ENCODE measurements at regions not wholly inside any gene's neighbourhood (a gene's known extent, or its start where the extent isn't known, plus 50 kb on each side); places are given as distances from the start of the nearest gene placed in this dataset.

GRCh38 chr14:96931751-96932150 lies 134.6 kb downstream of the VRK1 start:
- no peak for FAIRE-seq
- no peak for TF ChIP-seq POLR2A (IDR thresholded peaks at IDR 0.05; ENCODE audit: low read depth, low read length)

GRCh38 chr14:96934638-96935330 lies 137.6 kb downstream of the VRK1 start:
- DNase-seq (ENCODE audit: insufficient read length, low spot score) (no peak), FAIRE-seq (no peak)
- no peak for TF ChIP-seq POLR2A (IDR thresholded peaks at IDR 0.05; ENCODE audit: low read depth, low read length)

More at GRCh38 chr14:96931751-96932150, 134.6 kb downstream of the VRK1 start:
- DNase-seq (ENCODE audit: insufficient read length, low spot score): no peak

DNA sequence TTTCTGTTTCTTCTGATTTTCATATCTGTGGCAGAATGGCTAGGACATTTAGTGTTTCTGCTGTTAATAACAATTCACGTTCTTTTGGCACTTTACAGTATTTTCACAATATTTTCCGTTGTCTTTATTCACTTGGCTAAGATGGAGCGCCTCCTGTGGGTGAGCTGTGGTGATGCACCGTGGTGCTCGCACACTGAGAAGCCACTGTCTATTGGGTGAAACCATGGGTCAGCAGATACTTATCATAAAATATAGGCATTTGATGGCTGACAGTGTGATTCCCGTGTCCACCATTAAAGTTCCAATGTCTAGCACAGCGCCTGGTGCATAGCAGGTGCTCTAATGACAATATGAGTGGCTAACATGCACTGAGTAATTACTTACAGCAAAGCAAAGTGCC lies 141.8 kb downstream of the VRK1 start:
- no peak for TF ChIP-seq POLR2A (IDR thresholded peaks at IDR 0.05; ENCODE audit: low read depth, low read length)
- FAIRE-seq (no peak), DNase-seq (ENCODE audit: insufficient read length, low spot score) (no peak)

GRCh38 chr14:96940009-96940408 lies 142.8 kb downstream of the VRK1 start:
- FAIRE-seq: no peak
- no peak for TF ChIP-seq POLR2A (IDR thresholded peaks at IDR 0.05; ENCODE audit: low read depth, low read length)
- peak; percentile 19 for DNase-seq (ENCODE audit: insufficient read length, low spot score)

DNA sequence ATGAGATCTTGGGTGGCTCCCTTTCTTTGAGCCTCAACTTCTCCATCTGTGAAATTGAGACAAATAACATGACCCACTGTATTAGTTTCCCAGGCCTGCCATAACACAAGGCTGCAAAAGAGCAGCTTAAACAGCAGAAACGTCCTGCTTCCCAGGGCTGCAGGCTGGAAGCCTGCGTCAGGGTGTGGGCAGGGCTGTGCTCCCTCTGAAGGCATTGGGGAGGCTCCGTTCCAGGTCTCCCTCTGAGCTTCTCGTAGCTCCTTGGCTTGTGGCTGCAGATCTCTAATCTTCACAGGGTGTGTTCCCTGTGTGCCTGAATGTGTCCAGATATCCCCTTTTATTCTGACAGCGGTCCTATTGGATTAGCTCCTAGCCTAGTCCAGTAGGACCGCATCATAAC lies 147.1 kb downstream of the VRK1 start:
- DNase-seq (ENCODE audit: insufficient read length, low spot score) (no peak), FAIRE-seq (no peak)
- TF ChIP-seq POLR2A (IDR thresholded peaks at IDR 0.05; ENCODE audit: low read depth, low read length): no peak

DNA sequence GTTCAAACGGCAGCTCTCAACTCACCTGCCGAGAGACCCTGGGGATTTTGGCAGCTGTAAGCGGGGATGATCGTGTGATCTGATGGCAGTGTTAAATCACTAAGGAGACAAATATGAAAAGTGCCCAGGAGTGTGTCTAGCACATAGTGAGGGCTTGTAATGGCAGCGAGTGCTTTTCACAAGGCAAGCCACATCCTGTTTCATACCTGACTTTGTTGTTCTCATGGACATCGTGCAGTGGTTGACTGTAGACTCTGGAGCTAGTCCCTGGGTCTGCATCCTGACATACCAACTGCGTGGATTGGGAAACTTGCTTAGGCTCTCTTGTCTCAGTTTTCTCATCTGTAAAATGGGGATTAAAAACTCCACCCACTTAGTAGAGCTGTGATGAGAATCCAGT lies 148.5 kb downstream of the VRK1 start:
- no peak for FAIRE-seq
- TF ChIP-seq POLR2A (IDR thresholded peaks at IDR 0.05; ENCODE audit: low read depth, low read length): no peak
- no peak for DNase-seq (ENCODE audit: insufficient read length, low spot score)

DNA sequence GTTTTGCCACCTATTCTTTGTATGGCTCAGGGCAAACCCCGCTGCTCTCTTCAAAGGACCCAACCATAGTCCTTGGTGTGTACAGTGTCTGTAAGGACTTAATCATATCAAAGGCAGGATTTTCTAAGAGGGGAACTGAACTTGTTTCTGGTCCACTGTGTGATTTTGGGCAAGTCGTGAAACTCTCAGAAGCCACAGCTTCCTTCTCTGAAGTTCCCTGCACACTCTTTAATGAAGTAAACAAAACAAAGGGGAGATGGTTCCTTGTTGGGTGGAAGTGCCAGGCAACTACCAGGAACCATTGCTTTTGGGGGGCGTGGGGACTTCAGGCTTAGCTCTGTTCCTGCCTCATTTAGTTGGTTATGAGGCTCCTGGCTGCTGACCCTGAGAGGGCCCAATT lies 152.4 kb downstream of the VRK1 start:
- no peak for DNase-seq (ENCODE audit: insufficient read length, low spot score)
- FAIRE-seq: no peak
- TF ChIP-seq POLR2A (IDR thresholded peaks at IDR 0.05; ENCODE audit: low read depth, low read length): no peak

DNA sequence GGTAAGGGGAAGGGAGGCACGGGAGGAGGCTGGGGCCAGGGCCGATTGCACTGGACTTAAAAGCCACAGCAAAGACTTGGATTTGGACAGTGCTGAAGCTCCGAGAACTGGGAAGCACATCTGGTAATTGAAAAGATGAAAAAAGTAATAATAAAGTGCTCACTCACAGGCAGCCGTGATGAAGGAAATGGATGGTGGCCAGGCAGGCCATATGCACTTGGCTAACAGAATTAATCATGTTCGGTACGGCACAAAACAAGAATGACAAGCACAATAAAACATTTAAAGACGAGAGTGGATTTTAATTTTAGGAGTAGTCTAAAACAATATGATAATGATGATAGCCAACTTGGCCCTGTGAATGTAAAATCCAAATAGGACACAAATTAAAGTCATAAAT lies 154.3 kb downstream of the VRK1 start:
- DNase-seq (ENCODE audit: insufficient read length, low spot score): no peak
- TF ChIP-seq POLR2A (IDR thresholded peaks at IDR 0.05; ENCODE audit: low read depth, low read length): no peak
- FAIRE-seq: no peak

DNA sequence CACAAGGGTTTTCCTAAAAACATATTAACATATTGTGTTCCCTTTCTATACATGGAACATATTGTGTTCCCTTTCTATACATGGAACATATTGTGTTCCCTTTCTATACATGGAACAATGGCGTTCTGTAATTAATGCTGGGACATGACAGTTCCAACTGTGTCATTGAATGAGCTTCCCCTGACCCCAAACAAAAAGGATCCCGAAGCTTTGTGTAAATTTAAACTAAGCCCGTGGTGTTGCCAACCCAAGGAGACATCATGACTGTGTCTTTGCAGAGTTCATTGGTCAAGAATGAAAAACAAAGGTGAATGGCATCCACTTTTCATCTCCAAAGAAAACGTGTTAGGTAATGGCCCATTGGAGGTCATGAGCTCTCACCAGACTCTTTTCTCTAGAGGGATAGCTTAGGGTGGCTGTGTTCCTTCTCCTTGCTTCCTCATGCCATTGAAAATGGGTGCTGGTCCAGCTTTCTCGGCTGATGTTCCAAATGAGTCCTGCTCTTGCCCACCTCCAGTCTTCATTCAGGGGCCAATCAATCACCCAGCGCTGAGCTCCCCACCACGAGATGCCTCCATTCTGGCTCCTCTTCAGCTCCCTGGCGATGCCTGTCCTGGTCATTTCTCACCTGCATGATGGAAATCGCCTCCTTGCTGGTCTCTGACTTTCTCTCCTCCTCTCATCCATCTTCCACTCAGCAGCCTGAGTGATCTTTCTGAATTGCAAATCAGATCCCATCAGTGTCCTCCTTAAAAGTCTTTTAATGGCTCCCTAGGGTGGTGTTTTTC lies 156.1 kb downstream of the VRK1 start:
- FAIRE-seq: no peak
- TF ChIP-seq POLR2A (IDR thresholded peaks at IDR 0.05; ENCODE audit: low read depth, low read length): no peak
- no peak for DNase-seq (ENCODE audit: insufficient read length, low spot score)

GRCh38 chr14:96953875-96954185 lies 156.6 kb downstream of the VRK1 start:
- TF ChIP-seq POLR2A (IDR thresholded peaks at IDR 0.05; ENCODE audit: low read depth, low read length): no peak
- DNase-seq (ENCODE audit: insufficient read length, low spot score) (no peak), FAIRE-seq (no peak)

DNA sequence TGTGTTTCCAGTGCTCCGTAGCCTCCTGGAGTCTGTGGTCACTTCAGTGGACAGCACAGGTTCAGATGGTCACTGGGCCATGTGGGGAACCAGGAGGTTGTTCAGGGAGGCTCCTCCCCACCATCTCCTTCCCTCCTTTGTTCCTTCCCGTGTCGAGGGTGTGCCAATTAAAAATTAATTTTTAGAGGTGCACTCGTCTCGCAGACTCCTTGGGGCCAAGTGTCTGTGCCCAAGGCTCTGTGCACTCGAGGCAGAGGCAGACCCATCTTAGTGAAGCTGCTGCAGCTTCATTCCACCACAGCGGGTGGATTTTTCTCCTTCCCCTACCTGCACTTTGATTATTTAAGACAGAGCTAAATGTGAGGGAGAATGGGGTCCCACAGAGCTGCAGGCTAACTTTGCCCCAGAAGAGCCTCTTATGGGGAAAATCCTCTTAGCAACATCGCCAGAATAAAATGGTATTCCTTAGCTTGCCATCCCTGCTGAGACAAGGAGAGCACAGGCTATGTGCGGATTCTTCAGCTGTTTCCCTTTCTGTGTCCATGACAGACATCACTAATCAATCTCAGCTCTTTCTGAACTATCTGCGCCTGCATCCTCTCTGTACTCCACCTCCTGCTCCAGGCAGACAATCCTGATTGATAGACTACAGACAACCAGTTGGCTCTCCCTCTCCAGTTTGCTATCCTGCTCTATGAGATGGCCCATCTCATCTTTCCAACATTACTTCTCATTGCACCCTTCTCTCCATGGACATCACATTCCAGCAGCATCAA lies 159.5 kb downstream of the VRK1 start:
- no peak for TF ChIP-seq POLR2A (IDR thresholded peaks at IDR 0.05; ENCODE audit: low read depth, low read length)
- DNase-seq (ENCODE audit: insufficient read length, low spot score) (no peak), FAIRE-seq (no peak)

- TF ChIP-seq POLR2A (IDR thresholded peaks at IDR 0.05; ENCODE audit: low read depth, low read length): no peak
- no peak for DNase-seq (ENCODE audit: insufficient read length, low spot score)
- no peak for FAIRE-seq
Measured at GRCh38 chr14:96958057-96958456, 160.9 kb downstream of the VRK1 start.

- no peak for DNase-seq (ENCODE audit: insufficient read length, low spot score)
- FAIRE-seq: no peak
- TF ChIP-seq POLR2A (IDR thresholded peaks at IDR 0.05; ENCODE audit: low read depth, low read length): no peak
Measured at GRCh38 chr14:96959992-96960391, 162.8 kb downstream of the VRK1 start.

DNA sequence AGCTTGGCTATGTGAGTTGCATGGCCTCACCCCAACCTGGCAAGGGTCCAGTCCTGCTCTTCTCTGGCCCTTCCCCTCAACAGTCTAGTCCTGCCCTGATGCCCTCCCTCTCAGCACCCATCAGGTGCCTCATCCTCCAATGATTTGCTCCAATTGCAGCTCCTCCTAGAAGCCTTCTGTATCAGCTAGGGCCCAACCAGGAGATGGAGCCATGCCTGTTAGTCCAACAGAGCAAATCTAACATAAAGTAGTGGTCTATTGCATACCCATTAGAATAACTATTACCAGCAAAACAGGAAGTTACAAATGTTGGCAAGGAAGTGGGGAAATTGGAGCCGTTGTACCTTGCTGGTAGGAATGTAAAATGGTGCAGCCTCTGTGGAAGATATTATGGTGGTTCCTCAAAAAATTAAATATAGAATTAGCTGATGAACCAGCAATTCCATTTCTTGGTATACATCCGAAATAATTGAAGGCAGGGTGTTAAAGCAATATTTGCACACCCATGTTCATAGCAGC lies 163.5 kb downstream of the VRK1 start:
- DNase-seq (ENCODE audit: insufficient read length, low spot score) (no peak), FAIRE-seq (no peak)
- no peak for TF ChIP-seq POLR2A (IDR thresholded peaks at IDR 0.05; ENCODE audit: low read depth, low read length)

Data from H54 (cell line).